A549 (cell line): ENCODE measurements at regions not wholly inside any gene's neighbourhood (a gene's known extent, or its start where the extent isn't known, plus 50 kb on each side); places are given as distances from the start of the nearest gene placed in this dataset.

ENCODE experiments used
- ATAC-seq, 2 experiments: fragments of 200-7000 bp in 1 of 2; fragments of >200 bp in 1 of 2; cut with Nextera tagmentation in 1 of 2; cut with Tn5 transposase in 1 of 2; 3 replicates each; pipeline versions ENCODE4 v1.8.0 to v1.9.1; 2018 to 2020; ENCODE audit warnings: mild to moderate bottlenecking in 1 of 2, moderate library complexity in 1 of 2
- CTCF ChIA-PET: fragments of 300-600 bp; sonication (Branson Sonifier 250); formaldehyde crosslinking; extraction: SDS; loops from one replicate; lab custom pipeline; 2021; ENCODE audit warnings: antibody characterized with exemption, inconsistent platforms; lab: Yijun Ruan, JAX
- POLR2A ChIA-PET: fragments of 350-600 bp; formaldehyde crosslinking; extraction: SDS; loops from one replicate; lab custom pipeline; 2021; ENCODE audit warnings: antibody characterized with exemption, inconsistent platforms; lab: Yijun Ruan, JAX
- DNase-seq, 2 experiments: peaks; one replicate each; pipeline versions ENCODE4 v3.0.0 to v3.0.0-alpha.2; 2011 to 2016; ENCODE audit warnings: low read depth in 1 of 2, low spot score in 1 of 2
- FAIRE-seq: peaks from 2 replicates; lab custom pipeline; 2011; peaks lifted over from hg19 to GRCh38; lab: Jason Lieb, UNC
- H3K27ac ChIP-seq, 2 experiments: fragments of >200 bp; sonication (Bioruptor Twin); formaldehyde crosslinking; 3 replicates each; pipeline ENCODE4 v1.5.1; 2016 to 2017
- H3K4me1 ChIP-seq: fragments of >200 bp; sonication (Bioruptor Twin); formaldehyde crosslinking; 3 replicates; pipeline ENCODE4 v1.6.1; 2016
- H3K4me2 ChIP-seq: fragments of >200 bp; sonication (Bioruptor Twin); formaldehyde crosslinking; 3 replicates; pipeline ENCODE4 v1.6.1; 2016
- H3K4me3 ChIP-seq: fragments of >200 bp; sonication (Bioruptor Twin); formaldehyde crosslinking; 3 replicates; pipeline ENCODE4 v1.5.1; 2016
- H3K9me3 ChIP-seq: fragments of >200 bp; sonication (Bioruptor Twin); formaldehyde crosslinking; 3 replicates; pipeline ENCODE4 v1.6.1; 2016
- CBX2 ChIP-seq: fragments of 200-600 bp; sonication (generic); IDR thresholded peaks from 2 replicates; pipeline ENCODE4 v1.6.1; 2016; ENCODE audit warnings: low read depth, mild to moderate bottlenecking, borderline replicate concordance
- CHD4 ChIP-seq: fragments of 200-600 bp; sonication (generic); IDR thresholded peaks from 2 replicates; pipeline ENCODE4 v1.6.1; 2016; ENCODE audit warnings: antibody characterized with exemption, mild to moderate bottlenecking, borderline replicate concordance
- EHMT2 ChIP-seq: fragments of 200-600 bp; sonication (generic); IDR thresholded peaks from 2 replicates; pipeline ENCODE4 v1.6.1; 2016; ENCODE audit warnings: antibody characterized with exemption, low read depth, mild to moderate bottlenecking, moderate library complexity
- FOSB ChIP-seq: fragments of 250-450 bp; sonication (Bioruptor Pico); IDR thresholded peaks from 2 replicates; pipeline ENCODE4 v1.5.0; 2020; ENCODE audit warnings: mild to moderate bottlenecking, moderate library complexity
- FOXS1 ChIP-seq: fragments of 250-450 bp; sonication (Bioruptor Pico); IDR thresholded peaks from 2 replicates; pipeline ENCODE4 v1.5.0; 2020; ENCODE audit warnings: mild to moderate bottlenecking, moderate library complexity
- GATA3 ChIP-seq: IDR thresholded peaks from 2 replicates; pipeline ENCODE4 v1.6.1; 2012; ENCODE audit warnings: borderline replicate concordance
- HOXB5 ChIP-seq: fragments of 250-450 bp; sonication (Bioruptor Pico); IDR thresholded peaks from 2 replicates; pipeline ENCODE4 v1.5.0; 2020; ENCODE audit warnings: mild to moderate bottlenecking, moderate library complexity
- JUN ChIP-seq, 2 experiments: fragments of >200 bp; sonication (Bioruptor Twin); formaldehyde crosslinking; IDR thresholded peaks; 2 replicates in 1 of 2; 3 replicates in 1 of 2; pipeline ENCODE4 v1.6.1; 2016 to 2017
- JUNB ChIP-seq: fragments of >200 bp; sonication (Bioruptor Twin); formaldehyde crosslinking; IDR thresholded peaks from 2 replicates; pipeline ENCODE4 v1.6.1; 2016
- MAZ ChIP-seq: fragments of 150-350 bp; IDR thresholded peaks from 2 replicates; pipeline ENCODE4 v1.6.1; 2014; ENCODE audit warnings: antibody characterized with exemption, low read depth, low read length, borderline replicate concordance
- NPAS2 ChIP-seq: fragments of 250-450 bp; sonication (Bioruptor Pico); IDR thresholded peaks from 2 replicates; pipeline ENCODE4 v1.8.0; 2022; ENCODE audit warnings: mild to moderate bottlenecking, moderate library complexity, borderline replicate concordance
- POLR2A ChIP-seq: IDR thresholded peaks from 2 replicates; pipeline ENCODE4 v1.6.1; 2012; ENCODE audit warnings: mild to moderate bottlenecking, low read length
- POLR2AphosphoS2 ChIP-seq: conservative IDR thresholded peaks from 2 replicates; pipeline ENCODE4 v1.6.1; 2012; ENCODE audit warnings: low read length, improper control_type of control experiment, inconsistent platforms
- RAD21 ChIP-seq, 2 experiments: fragments of >200 bp in 1 of 2; sonication (Bioruptor Twin) in 1 of 2; formaldehyde crosslinking in 1 of 2; IDR thresholded peaks in 1 of 2; conservative IDR thresholded peaks in 1 of 2; 2 replicates in 1 of 2; 3 replicates in 1 of 2; pipeline ENCODE4 v1.6.1; 2012 to 2018; ENCODE audit warnings: inconsistent platforms in 1 of 2
- TP53 ChIP-seq: fragments of 250-450 bp; sonication (Bioruptor Pico); IDR thresholded peaks from 2 replicates; pipeline ENCODE4 v1.5.0; 2021; ENCODE audit warnings: mild to moderate bottlenecking, moderate library complexity
- ZNF302 ChIP-seq: fragments of 250-450 bp; sonication (Bioruptor Pico); IDR thresholded peaks from 2 replicates; pipeline ENCODE4 v1.9.0; 2021; ENCODE audit warnings: inconsistent platforms, mild to moderate bottlenecking, moderate library complexity
- ZSCAN20 ChIP-seq: fragments of 250-450 bp; sonication (Bioruptor Pico); IDR thresholded peaks from 2 replicates; pipeline ENCODE4 v1.8.0; 2022; ENCODE audit warnings: mild to moderate bottlenecking, moderate library complexity
- WGBS: methylation state at CpG from one replicate; pipeline ENCODE4 v1.1.6; 2017; ENCODE audit errors: missing lambda C conversion rate; 5-methylcytosine and 5-hydroxymethylcytosine counted together
- TF ChIP-seq, protein P1 (sequence below): IDR thresholded peaks from 2 replicates; pipeline ENCODE4 v1.6.1; 2012
- TF ChIP-seq, protein P2 (sequence below): IDR thresholded peaks from 2 replicates; pipeline ENCODE4 v1.6.1; 2012; ENCODE audit warnings: low read depth, borderline replicate concordance
- TF ChIP-seq, protein P3 (sequence below): fragments of 250-450 bp; sonication (Bioruptor Pico); IDR thresholded peaks from 2 replicates; pipeline ENCODE4 v1.5.0; 2021; ENCODE audit warnings: mild to moderate bottlenecking, moderate library complexity, borderline replicate concordance
- TF ChIP-seq, protein P4 (sequence below): fragments of >200 bp; sonication (Bioruptor Twin); formaldehyde crosslinking; IDR thresholded peaks from 3 replicates; pipeline ENCODE4 v1.6.1; 2016
- TF ChIP-seq, protein P5 (sequence below): fragments of 150-350 bp; IDR thresholded peaks from 2 replicates; pipeline ENCODE4 v1.6.1; 2014; ENCODE audit warnings: low read depth, mild to moderate bottlenecking, low read length

DNA sequence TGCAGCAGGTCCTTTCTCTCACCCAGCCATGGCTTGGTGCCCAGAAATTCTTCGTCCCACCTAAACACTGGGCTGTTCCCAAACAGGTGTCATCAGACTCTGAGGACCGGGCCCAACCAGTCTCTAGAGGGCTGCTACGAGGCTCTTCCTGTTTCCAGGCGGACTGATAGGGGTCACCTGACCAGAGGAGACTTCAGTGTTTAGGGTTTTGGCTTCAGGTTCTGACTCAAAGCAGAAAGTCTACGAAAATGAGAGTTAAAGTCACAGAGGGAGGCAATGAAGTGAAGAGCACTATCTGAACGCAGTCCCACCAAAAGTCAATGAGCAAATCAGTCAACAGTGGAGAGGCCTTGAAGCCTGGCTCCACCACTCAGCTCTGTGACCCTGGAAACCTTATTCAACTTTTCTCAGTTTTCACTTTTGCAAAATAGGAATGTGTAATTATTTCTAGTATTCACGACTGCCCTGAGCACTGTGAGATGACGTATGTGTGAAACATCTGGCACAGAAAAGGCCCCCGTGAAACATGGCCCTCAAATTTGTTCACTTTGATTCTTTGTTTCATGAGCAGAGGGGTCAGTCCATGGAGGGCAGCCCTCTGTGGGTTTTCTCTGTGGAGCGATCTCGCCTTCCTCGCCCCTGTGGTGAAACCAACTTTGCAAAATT is 189.9 kb upstream of the PDE1C start:
- CTCF ChIA-PET = no interaction called here
- H3K9me3 ChIP-seq = no peaks in the 10 kb centered on the region
- ATAC-seq = no peak
- TF ChIP-seq NPAS2 (CRISPR knock-in tag) = no peak
- no peak for TF ChIP-seq GATA3
- no peak for TF ChIP-seq JUNB
- TF ChIP-seq, all 56 proteins: peak for 0
- POLR2A ChIA-PET = no interaction called here
- FAIRE-seq = no peak
- no peak for DNase-seq
- WGBS = 40% methylated on average over 12 of the region's 12 CpGs
- Histone ChIP-seq H3K4me3 (no peak overlapping the region), H3K27ac (no peak overlapping the region), H3K4me2 (no peak overlapping the region), H3K4me1 (no peaks in the 10 kb centered on the region)

DNA sequence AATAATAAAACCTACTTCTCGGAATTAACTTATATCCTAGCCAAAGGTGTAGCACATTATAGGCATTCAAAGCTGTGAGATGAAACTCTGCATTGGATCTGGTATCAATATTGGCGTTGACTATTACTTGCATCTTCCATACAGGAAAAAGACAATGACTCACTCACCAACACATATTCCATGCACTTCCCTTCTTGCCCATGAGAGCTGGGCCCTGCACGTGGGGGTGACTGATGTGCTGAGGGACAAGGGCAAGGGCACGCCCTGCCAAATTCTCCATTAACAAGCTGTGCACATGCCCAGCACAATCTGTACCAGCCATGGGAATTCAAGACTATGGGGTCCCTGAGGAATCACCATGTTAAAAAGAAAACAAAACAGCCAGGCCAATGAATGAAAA is 188.1 kb upstream of the PDE1C start:
- ChIA-PET CTCF (interaction anchor here (0.8 to 1.4 kb wide), 3 partner anchors 10 to 100 kb away, joined by 3 read pairs; no protein-coding TSS in a partner anchor), POLR2A (no interaction called here)
- FAIRE-seq = no peak
- no peak for ATAC-seq
- no peaks in the 10 kb centered on the region for H3K9me3 ChIP-seq
- H3K4me3 ChIP-seq = no peak overlapping the region
- H3K27ac ChIP-seq = no peak overlapping the region
- TF ChIP-seq FOSB (CRISPR knock-in tag) = no peak
- TF ChIP-seq, protein P1, sequence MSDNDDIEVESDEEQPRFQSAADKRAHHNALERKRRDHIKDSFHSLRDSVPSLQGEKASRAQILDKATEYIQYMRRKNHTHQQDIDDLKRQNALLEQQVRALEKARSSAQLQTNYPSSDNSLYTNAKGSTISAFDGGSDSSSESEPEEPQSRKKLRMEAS = no peak
- TF ChIP-seq, protein P2, sequence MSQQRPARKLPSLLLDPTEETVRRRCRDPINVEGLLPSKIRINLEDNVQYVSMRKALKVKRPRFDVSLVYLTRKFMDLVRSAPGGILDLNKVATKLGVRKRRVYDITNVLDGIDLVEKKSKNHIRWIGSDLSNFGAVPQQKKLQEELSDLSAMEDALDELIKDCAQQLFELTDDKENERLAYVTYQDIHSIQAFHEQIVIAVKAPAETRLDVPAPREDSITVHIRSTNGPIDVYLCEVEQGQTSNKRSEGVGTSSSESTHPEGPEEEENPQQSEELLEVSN = no peak
- no peak for TF ChIP-seq ZNF302 (CRISPR knock-in tag)
- no peak for TF ChIP-seq MAZ
- TF ChIP-seq ZSCAN20 (CRISPR knock-in tag) = no peak
- TF ChIP-seq POLR2AphosphoS2 = no peak
- TF ChIP-seq CBX2 = no peak
- TF ChIP-seq TP53 = no peak
- no peak for TF ChIP-seq FOXS1 (CRISPR knock-in tag)
- no peak for TF ChIP-seq EHMT2
- TF ChIP-seq POLR2A = no peak
- TF ChIP-seq CHD4 = no peak
- TF ChIP-seq RAD21 (conservative IDR thresholded peaks at IDR 0.05 in 1 of 2, IDR thresholded peaks at IDR 0.05 in 1 of 2) = no peak
- TF ChIP-seq, protein P3, sequence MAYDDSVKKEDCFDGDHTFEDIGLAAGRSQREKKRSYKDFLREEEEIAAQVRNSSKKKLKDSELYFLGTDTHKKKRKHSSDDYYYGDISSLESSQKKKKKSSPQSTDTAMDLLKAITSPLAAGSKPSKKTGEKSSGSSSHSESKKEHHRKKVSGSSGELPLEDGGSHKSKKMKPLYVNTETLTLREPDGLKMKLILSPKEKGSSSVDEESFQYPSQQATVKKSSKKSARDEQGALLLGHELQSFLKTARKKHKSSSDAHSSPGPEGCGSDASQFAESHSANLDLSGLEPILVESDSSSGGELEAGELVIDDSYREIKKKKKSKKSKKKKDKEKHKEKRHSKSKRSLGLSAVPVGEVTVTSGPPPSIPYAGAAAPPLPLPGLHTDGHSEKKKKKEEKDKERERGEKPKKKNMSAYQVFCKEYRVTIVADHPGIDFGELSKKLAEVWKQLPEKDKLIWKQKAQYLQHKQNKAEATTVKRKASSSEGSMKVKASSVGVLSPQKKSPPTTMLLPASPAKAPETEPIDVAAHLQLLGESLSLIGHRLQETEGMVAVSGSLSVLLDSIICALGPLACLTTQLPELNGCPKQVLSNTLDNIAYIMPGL (CRISPR knock-in tag) = no peak
- no peak for TF ChIP-seq HOXB5 (CRISPR knock-in tag)
- TF ChIP-seq, protein P4, sequence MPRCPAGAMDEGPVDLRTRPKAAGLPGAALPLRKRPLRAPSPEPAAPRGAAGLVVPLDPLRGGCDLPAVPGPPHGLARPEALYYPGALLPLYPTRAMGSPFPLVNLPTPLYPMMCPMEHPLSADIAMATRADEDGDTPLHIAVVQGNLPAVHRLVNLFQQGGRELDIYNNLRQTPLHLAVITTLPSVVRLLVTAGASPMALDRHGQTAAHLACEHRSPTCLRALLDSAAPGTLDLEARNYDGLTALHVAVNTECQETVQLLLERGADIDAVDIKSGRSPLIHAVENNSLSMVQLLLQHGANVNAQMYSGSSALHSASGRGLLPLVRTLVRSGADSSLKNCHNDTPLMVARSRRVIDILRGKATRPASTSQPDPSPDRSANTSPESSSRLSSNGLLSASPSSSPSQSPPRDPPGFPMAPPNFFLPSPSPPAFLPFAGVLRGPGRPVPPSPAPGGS = no peak
- TF ChIP-seq JUN (IDR thresholded peaks at IDR 0.05) = no peak
- TF ChIP-seq, protein P5, sequence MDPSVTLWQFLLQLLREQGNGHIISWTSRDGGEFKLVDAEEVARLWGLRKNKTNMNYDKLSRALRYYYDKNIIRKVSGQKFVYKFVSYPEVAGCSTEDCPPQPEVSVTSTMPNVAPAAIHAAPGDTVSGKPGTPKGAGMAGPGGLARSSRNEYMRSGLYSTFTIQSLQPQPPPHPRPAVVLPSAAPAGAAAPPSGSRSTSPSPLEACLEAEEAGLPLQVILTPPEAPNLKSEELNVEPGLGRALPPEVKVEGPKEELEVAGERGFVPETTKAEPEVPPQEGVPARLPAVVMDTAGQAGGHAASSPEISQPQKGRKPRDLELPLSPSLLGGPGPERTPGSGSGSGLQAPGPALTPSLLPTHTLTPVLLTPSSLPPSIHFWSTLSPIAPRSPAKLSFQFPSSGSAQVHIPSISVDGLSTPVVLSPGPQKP = no peak
- TF ChIP-seq JUNB = no peak
- no peak for DNase-seq
- 37% methylated on average over 4 of the region's 4 CpGs for WGBS
- H3K4me1 ChIP-seq = no peaks in the 10 kb centered on the region
- H3K4me2 ChIP-seq = no peak overlapping the region
